Breast epithelium (tissue), 4 donors: ENCODE measurements at regions not wholly inside any gene's neighbourhood (a gene's known extent, or its start where the extent isn't known, plus 50 kb on each side); places are given as distances from the start of the nearest gene placed in this dataset.
"Not testable (repeated sequence)": the region's sequence is repeated elsewhere in the genome, so short reads cannot be mapped to it uniquely, and the experiment has no call there.

Experiments
- DNase-seq, 2 donors: peaks; one replicate each; pipeline ENCODE4 v3.0.0-alpha.2; 2019; ENCODE audit warnings: low spot score in 2 of 2
- H3K27ac ChIP-seq, 2 donors: fragments of 200-600 bp; sonication (generic) in 1 of 2; one replicate each; pipeline ENCODE4 v1.5.1; 2016 to 2019; ENCODE audit warnings: mild to moderate bottlenecking in 1 of 2
- H3K27me3 ChIP-seq, 2 donors: fragments of 200-600 bp; sonication (generic) in 1 of 2; one replicate each; pipeline versions ENCODE4 v1.5.1 to v1.6.0; 2017 to 2019; ENCODE audit warnings: control low read depth in 1 of 2, mild to moderate bottlenecking in 1 of 2
- H3K36me3 ChIP-seq: fragments of 200-600 bp; one replicate; pipeline ENCODE4 v1.5.1; 2019
- H3K4me1 ChIP-seq, 2 donors: fragments of 200-600 bp; sonication (generic); one replicate each; pipeline ENCODE4 v1.5.1; 2016 to 2019; ENCODE audit warnings: control low read depth in 1 of 2
- H3K4me3 ChIP-seq, 3 donors: fragments of 200-600 bp; sonication (generic); 1 replicate in 2 of 3; 2 replicates in 1 of 3; pipeline ENCODE4 v1.5.1; 2016 to 2019; ENCODE audit warnings: mild to moderate bottlenecking in 3 of 3, moderate library complexity in 2 of 3
- H3K9me3 ChIP-seq, 2 donors: fragments of 200-600 bp; sonication (generic) in 1 of 2; one replicate each; pipeline ENCODE4 v1.5.1; 2016 to 2019; ENCODE audit warnings: control low read depth in 1 of 2
- POLR2A ChIP-seq: fragments of 450-650 bp; IDR thresholded peaks from one replicate; pipeline ENCODE4 v1.6.1; 2016; ENCODE audit warnings: antibody characterized with exemption, mild to moderate bottlenecking, moderate library complexity
- POLR2AphosphoS5 ChIP-seq, 3 donors: sonication (generic); formaldehyde crosslinking; IDR thresholded peaks; one replicate each; pipeline ENCODE4 v1.6.1; 2017; ENCODE audit warnings: antibody characterized with exemption in 3 of 3
- intact Hi-C: fragments of 100-400 bp; cut with DNase I; formaldehyde crosslinking; loops from one replicate; pipeline ENCODE4 v1.15.1; 2023; ENCODE audit warnings: low total_unique reads
- TF ChIP-seq, protein P1 (sequence below), 3 donors: fragments of 450-650 bp; IDR thresholded peaks; one replicate each; pipeline ENCODE4 v1.5.1; 2016 to 2017; ENCODE audit warnings: antibody characterized with exemption in 3 of 3, mild to moderate bottlenecking in 3 of 3, moderate library complexity in 3 of 3

GRCh38 chr14:106419376-106419965, 893.1 kb downstream of the TMEM121 start:
- Histone ChIP-seq H3K4me3 (no peak overlapping the region), H3K36me3 (no peaks in the 10 kb centered on the region), H3K4me1 (no peaks in the 10 kb centered on the region), H3K27ac (no peak overlapping the region), H3K9me3 (no peaks in the 10 kb centered on the region), H3K27me3 (no peaks in the 10 kb centered on the region)
- intact Hi-C loops = no loop called here
- DNase-seq = no peak
- no peak for TF ChIP-seq POLR2A
- no peak for TF ChIP-seq POLR2AphosphoS5 (IDR thresholded peaks at IDR 0.05)
- TF ChIP-seq, protein P1, sequence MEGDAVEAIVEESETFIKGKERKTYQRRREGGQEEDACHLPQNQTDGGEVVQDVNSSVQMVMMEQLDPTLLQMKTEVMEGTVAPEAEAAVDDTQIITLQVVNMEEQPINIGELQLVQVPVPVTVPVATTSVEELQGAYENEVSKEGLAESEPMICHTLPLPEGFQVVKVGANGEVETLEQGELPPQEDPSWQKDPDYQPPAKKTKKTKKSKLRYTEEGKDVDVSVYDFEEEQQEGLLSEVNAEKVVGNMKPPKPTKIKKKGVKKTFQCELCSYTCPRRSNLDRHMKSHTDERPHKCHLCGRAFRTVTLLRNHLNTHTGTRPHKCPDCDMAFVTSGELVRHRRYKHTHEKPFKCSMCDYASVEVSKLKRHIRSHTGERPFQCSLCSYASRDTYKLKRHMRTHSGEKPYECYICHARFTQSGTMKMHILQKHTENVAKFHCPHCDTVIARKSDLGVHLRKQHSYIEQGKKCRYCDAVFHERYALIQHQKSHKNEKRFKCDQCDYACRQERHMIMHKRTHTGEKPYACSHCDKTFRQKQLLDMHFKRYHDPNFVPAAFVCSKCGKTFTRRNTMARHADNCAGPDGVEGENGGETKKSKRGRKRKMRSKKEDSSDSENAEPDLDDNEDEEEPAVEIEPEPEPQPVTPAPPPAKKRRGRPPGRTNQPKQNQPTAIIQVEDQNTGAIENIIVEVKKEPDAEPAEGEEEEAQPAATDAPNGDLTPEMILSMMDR (IDR thresholded peaks at IDR 0.05) = no peak

GRCh38 chr14:106421431-106422033, 895.1 kb downstream of the TMEM121 start:
- H3K36me3 ChIP-seq, intact Hi-C loops, H3K27ac ChIP-seq, H3K4me3 ChIP-seq, DNase-seq, H3K27me3 ChIP-seq, H3K4me1 ChIP-seq, H3K9me3 ChIP-seq: not testable (repeated sequence)
- TF ChIP-seq, protein P1 (IDR thresholded peaks at IDR 0.05) = peak in 1 of 3 donors; percentile 10

DNA sequence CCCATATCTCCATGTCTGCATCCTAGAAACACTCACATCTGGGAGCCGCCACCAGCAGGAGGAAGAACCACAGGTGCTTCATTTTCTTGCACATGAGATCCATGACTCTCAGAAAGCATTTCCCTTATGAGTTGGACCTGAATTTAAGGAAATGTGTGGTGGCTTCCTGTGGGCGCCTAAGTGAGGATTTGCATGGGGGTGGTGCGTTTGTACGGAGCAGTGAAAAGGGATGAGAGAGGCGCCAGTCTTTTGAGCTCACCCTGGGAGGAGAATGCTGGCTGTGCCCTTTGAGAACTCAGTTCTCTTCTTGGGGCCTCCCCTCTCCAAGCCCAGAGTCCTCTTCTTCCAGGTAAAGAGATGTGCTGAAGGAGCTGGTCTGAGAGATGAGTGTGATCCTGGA, 895.7 kb downstream of the TMEM121 start:
- no peaks in the 10 kb centered on the region for H3K36me3 ChIP-seq
- intact Hi-C loops = no loop called here
- H3K9me3 ChIP-seq = no peaks in the 10 kb centered on the region
- TF ChIP-seq, protein P1 (IDR thresholded peaks at IDR 0.05) = no peak
- TF ChIP-seq POLR2A (no peak), POLR2AphosphoS5 (IDR thresholded peaks at IDR 0.05) (no peak)
- H3K27me3 ChIP-seq = no peaks in the 10 kb centered on the region
- H3K4me3 ChIP-seq = no peak overlapping the region
- H3K4me1 ChIP-seq = no peaks in the 10 kb centered on the region
- DNase-seq = no peak
- no peak overlapping the region for H3K27ac ChIP-seq

- H3K4me3 ChIP-seq, DNase-seq, H3K4me1 ChIP-seq, H3K36me3 ChIP-seq, H3K27me3 ChIP-seq, H3K27ac ChIP-seq, H3K9me3 ChIP-seq, intact Hi-C loops: not testable (repeated sequence)
Observed at GRCh38 chr14:106425150-106425549, 898.8 kb downstream of the TMEM121 start.

- no peak overlapping the region for H3K27ac ChIP-seq
- no peaks in the 10 kb centered on the region for H3K36me3 ChIP-seq
- DNase-seq = no peak
- H3K9me3 ChIP-seq = no peaks in the 10 kb centered on the region
- no peak overlapping the region for H3K4me3 ChIP-seq
- TF ChIP-seq POLR2AphosphoS5 (IDR thresholded peaks at IDR 0.05) (no peak), POLR2A (no peak)
- TF ChIP-seq, protein P1 (IDR thresholded peaks at IDR 0.05) = no peak
- H3K27me3 ChIP-seq = peaks cover 0 to 6% of the 10 kb centered on the region in 2 donors
- intact Hi-C loops = no loop called here
- no peaks in the 10 kb centered on the region for H3K4me1 ChIP-seq
Observed at GRCh38 chr14:106436310-106436905, 910.0 kb downstream of the TMEM121 start.
